ENCODE measurements at regions not wholly inside any gene's neighbourhood (a gene's known extent, or its start where the extent isn't known, plus 50 kb on each side); places are given as distances from the start of the nearest gene placed in this dataset.

DNA sequence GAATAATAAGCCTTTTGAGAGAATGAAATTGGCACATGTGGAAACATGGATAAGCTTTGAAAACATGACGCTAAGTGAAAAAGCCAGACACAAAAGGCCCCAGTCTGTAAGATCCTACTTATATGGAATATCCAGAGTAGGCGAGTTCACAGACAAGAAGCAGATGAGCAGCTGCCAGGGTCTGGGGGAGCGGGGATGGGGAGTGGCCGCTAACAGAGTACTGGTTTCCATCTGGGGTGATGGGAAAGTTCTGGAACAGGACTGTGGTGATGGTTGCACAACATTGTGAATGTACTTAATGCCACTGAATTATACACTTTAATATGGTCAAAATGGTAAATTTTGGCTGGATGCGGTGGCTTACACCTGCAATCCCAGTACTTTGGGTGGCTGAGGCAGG is 126.5 kb downstream of the SPATA19 start (continued):
- no peak for TF ChIP-seq ZNF416 (CRISPR knock-in tag; IDR thresholded peaks at IDR 0.05)

- DNase-seq (ENCODE audit: low spot score) (no peak), ATAC-seq (no peak)
- Mint-ChIP-seq H3K9me3 (no peaks in the 10 kb centered on the region), H3K27me3 (ENCODE audit: low read depth) (peaks cover 39% of the 10 kb centered on the region), H3K4me3 (no peak overlapping the region), H3K27ac (no peak overlapping the region), H3K36me3 (no peaks in the 10 kb centered on the region), H3K4me1 (peaks cover 17% of the 10 kb centered on the region)
- TF ChIP-seq GTF2I (CRISPR knock-in tag; conservative IDR thresholded peaks at IDR 0.05) (no peak), ZMAT4 (CRISPR knock-in tag; IDR thresholded peaks at IDR 0.05) (no peak), IRF1 (CRISPR knock-in tag; IDR thresholded peaks at IDR 0.05) (no peak)
- TF ChIP-seq, protein P1, sequence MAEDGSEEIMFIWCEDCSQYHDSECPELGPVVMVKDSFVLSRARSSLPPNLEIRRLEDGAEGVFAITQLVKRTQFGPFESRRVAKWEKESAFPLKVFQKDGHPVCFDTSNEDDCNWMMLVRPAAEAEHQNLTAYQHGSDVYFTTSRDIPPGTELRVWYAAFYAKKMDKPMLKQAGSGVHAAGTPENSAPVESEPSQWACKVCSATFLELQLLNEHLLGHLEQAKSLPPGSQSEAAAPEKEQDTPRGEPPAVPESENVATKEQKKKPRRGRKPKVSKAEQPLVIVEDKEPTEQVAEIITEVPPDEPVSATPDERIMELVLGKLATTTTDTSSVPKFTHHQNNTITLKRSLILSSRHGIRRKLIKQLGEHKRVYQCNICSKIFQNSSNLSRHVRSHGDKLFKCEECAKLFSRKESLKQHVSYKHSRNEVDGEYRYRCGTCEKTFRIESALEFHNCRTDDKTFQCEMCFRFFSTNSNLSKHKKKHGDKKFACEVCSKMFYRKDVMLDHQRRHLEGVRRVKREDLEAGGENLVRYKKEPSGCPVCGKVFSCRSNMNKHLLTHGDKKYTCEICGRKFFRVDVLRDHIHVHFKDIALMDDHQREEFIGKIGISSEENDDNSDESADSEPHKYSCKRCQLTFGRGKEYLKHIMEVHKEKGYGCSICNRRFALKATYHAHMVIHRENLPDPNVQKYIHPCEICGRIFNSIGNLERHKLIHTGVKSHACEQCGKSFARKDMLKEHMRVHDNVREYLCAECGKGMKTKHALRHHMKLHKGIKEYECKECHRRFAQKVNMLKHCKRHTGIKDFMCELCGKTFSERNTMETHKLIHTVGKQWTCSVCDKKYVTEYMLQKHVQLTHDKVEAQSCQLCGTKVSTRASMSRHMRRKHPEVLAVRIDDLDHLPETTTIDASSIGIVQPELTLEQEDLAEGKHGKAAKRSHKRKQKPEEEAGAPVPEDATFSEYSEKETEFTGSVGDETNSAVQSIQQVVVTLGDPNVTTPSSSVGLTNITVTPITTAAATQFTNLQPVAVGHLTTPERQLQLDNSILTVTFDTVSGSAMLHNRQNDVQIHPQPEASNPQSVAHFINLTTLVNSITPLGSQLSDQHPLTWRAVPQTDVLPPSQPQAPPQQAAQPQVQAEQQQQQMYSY (CRISPR knock-in tag; IDR thresholded peaks at IDR 0.05), result no peak
- TF ChIP-seq, protein P2, sequence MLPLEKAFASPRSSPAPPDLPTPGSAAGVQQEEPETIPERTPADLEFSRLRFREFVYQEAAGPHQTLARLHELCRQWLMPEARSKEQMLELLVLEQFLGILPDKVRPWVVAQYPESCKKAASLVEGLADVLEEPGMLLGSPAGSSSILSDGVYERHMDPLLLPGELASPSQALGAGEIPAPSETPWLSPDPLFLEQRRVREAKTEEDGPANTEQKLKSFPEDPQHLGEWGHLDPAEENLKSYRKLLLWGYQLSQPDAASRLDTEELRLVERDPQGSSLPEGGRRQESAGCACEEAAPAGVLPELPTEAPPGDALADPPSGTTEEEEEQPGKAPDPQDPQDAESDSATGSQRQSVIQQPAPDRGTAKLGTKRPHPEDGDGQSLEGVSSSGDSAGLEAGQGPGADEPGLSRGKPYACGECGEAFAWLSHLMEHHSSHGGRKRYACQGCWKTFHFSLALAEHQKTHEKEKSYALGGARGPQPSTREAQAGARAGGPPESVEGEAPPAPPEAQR (CRISPR knock-in tag; IDR thresholded peaks at IDR 0.05), result no peak
- ChIA-PET POLR2A (no interaction called here), CTCF (no interaction called here)
Observed at GRCh38 chr11:133718238-133718637, 127.1 kb downstream of the SPATA19 start.

GRCh38 chr11:133716602-133717001 is 128.7 kb downstream of the SPATA19 start:
- H3K27me3 Mint-ChIP-seq (ENCODE audit: low read depth), result peaks cover 47% of the 10 kb centered on the region
- H3K4me3 Mint-ChIP-seq, result no peak overlapping the region
- H3K36me3 Mint-ChIP-seq, result no peaks in the 10 kb centered on the region
- DNase-seq (ENCODE audit: low spot score), result no peak
- H3K9me3 Mint-ChIP-seq, result no peaks in the 10 kb centered on the region
- ChIA-PET CTCF (interaction anchor here (1.0 kb wide), 1 partner anchor 98 kb away, joined by 4 read pairs; no protein-coding TSS in a partner anchor), POLR2A (no interaction called here)
- ATAC-seq, result no peak
- H3K4me1 Mint-ChIP-seq, result peaks cover 17% of the 10 kb centered on the region
- H3K27ac Mint-ChIP-seq, result no peak overlapping the region
- TF ChIP-seq SMAD3 (CRISPR knock-in tag; IDR thresholded peaks at IDR 0.05; ENCODE audit: borderline replicate concordance) (no peak), ZBTB21 (CRISPR knock-in tag; IDR thresholded peaks at IDR 0.05; ENCODE audit: borderline replicate concordance) (no peak), ZNF138 (CRISPR knock-in tag; conservative IDR thresholded peaks at IDR 0.05) (no peak), NFE2L1 (CRISPR knock-in tag; IDR thresholded peaks at IDR 0.05) (no peak), USF1 (CRISPR knock-in tag; IDR thresholded peaks at IDR 0.05) (no peak), ZNF281 (CRISPR knock-in tag; IDR thresholded peaks at IDR 0.05) (no peak), GABPB1 (CRISPR knock-in tag; IDR thresholded peaks at IDR 0.05) (no peak), SOX15 (CRISPR knock-in tag; IDR thresholded peaks at IDR 0.05) (no peak), OVOL2 (CRISPR knock-in tag; IDR thresholded peaks at IDR 0.05; ENCODE audit: borderline replicate concordance) (no peak), ERG (CRISPR knock-in tag; IDR thresholded peaks at IDR 0.05) (no peak)
- TF ChIP-seq, protein P3, sequence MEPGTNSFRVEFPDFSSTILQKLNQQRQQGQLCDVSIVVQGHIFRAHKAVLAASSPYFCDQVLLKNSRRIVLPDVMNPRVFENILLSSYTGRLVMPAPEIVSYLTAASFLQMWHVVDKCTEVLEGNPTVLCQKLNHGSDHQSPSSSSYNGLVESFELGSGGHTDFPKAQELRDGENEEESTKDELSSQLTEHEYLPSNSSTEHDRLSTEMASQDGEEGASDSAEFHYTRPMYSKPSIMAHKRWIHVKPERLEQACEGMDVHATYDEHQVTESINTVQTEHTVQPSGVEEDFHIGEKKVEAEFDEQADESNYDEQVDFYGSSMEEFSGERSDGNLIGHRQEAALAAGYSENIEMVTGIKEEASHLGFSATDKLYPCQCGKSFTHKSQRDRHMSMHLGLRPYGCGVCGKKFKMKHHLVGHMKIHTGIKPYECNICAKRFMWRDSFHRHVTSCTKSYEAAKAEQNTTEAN (CRISPR knock-in tag; IDR thresholded peaks at IDR 0.05), result no peak
- TF ChIP-seq, protein P4, sequence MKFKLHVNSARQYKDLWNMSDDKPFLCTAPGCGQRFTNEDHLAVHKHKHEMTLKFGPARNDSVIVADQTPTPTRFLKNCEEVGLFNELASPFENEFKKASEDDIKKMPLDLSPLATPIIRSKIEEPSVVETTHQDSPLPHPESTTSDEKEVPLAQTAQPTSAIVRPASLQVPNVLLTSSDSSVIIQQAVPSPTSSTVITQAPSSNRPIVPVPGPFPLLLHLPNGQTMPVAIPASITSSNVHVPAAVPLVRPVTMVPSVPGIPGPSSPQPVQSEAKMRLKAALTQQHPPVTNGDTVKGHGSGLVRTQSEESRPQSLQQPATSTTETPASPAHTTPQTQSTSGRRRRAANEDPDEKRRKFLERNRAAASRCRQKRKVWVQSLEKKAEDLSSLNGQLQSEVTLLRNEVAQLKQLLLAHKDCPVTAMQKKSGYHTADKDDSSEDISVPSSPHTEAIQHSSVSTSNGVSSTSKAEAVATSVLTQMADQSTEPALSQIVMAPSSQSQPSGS (CRISPR knock-in tag; IDR thresholded peaks at IDR 0.05; ENCODE audit: borderline replicate concordance, low read depth), result no peak
